ENCODE measurements at regions not wholly inside any gene's neighbourhood (a gene's known extent, or its start where the extent isn't known, plus 50 kb on each side); places are given as distances from the start of the nearest gene placed in this dataset.

DNA sequence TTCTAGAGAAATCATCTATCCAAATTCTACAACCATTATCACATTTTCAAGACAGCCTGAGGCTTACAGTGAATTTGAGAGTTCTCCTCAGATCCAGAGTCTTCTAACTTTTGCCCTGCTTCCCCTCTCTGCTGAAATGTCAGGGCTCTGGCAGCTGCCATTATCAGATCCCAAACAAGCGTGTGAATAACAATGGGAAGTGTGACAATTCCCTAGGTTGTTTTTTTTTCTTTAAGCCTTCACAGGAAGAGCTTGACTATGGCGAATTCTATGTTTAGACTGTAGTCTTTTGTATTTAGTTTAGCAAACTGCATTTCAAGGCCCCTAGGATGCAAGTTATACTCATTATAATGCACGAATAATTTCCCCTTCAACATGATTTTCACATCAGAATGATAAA is 61.3 kb upstream of the KDR start:
- no peak for DNase-seq (ENCODE audit: extremely low spot score, unreplicated experiment)
- peaks cover 23% of the 10 kb centered on the region for H3K4me1 Mint-ChIP-seq (ENCODE audit: unreplicated experiment)
- no peak overlapping the region for H3K27ac Mint-ChIP-seq (ENCODE audit: unreplicated experiment)
- peaks cover 4% of the 10 kb centered on the region for H3K9me3 Mint-ChIP-seq (ENCODE audit: unreplicated experiment)
- H3K27me3 Mint-ChIP-seq (ENCODE audit: unreplicated experiment) = no peaks in the 10 kb centered on the region
- H3K36me3 Mint-ChIP-seq (ENCODE audit: unreplicated experiment) = no peaks in the 10 kb centered on the region
- H3K4me3 Mint-ChIP-seq (ENCODE audit: unreplicated experiment) = no peak overlapping the region
- TF ChIP-seq, protein P1, sequence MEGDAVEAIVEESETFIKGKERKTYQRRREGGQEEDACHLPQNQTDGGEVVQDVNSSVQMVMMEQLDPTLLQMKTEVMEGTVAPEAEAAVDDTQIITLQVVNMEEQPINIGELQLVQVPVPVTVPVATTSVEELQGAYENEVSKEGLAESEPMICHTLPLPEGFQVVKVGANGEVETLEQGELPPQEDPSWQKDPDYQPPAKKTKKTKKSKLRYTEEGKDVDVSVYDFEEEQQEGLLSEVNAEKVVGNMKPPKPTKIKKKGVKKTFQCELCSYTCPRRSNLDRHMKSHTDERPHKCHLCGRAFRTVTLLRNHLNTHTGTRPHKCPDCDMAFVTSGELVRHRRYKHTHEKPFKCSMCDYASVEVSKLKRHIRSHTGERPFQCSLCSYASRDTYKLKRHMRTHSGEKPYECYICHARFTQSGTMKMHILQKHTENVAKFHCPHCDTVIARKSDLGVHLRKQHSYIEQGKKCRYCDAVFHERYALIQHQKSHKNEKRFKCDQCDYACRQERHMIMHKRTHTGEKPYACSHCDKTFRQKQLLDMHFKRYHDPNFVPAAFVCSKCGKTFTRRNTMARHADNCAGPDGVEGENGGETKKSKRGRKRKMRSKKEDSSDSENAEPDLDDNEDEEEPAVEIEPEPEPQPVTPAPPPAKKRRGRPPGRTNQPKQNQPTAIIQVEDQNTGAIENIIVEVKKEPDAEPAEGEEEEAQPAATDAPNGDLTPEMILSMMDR (IDR thresholded peaks at IDR 0.05) = no peak

DNA sequence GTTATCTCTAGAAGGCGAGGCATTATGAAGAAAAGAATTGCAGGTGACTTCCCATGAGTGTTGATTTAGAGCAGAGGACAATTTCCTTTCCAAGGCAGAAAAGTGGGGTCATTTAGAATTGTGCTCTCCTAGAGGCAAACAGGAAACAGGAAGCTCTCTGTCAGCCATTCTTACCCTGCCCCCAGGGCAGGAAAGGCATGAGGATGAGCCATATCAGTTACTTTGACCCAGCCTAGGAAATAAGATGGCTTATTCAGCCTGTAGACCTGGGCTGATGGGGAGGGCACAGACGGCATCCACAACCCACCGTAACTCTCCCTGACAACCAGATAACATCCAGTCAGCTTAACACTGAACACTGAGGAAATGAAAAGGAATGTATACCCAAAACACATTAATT is 88.8 kb upstream of the KDR start:
- TF ChIP-seq, protein P1 (IDR thresholded peaks at IDR 0.05) = no peak
- Mint-ChIP-seq H3K4me1 (ENCODE audit: unreplicated experiment) (no peaks in the 10 kb centered on the region), H3K27me3 (ENCODE audit: unreplicated experiment) (peaks cover 8% of the 10 kb centered on the region), H3K4me3 (ENCODE audit: unreplicated experiment) (no peak overlapping the region), H3K9me3 (ENCODE audit: unreplicated experiment) (peaks cover 8% of the 10 kb centered on the region), H3K27ac (ENCODE audit: unreplicated experiment) (no peak overlapping the region), H3K36me3 (ENCODE audit: unreplicated experiment) (no peaks in the 10 kb centered on the region)
- DNase-seq (ENCODE audit: extremely low spot score, unreplicated experiment) = no peak

GRCh38 chr4:55215087-55215486 is 89.7 kb upstream of the KDR start:
- Mint-ChIP-seq H3K9me3 (ENCODE audit: unreplicated experiment) (no peaks in the 10 kb centered on the region), H3K27ac (ENCODE audit: unreplicated experiment) (no peak overlapping the region), H3K27me3 (ENCODE audit: unreplicated experiment) (no peaks in the 10 kb centered on the region), H3K4me3 (ENCODE audit: unreplicated experiment) (no peak overlapping the region), H3K36me3 (ENCODE audit: unreplicated experiment) (no peaks in the 10 kb centered on the region), H3K4me1 (ENCODE audit: unreplicated experiment) (no peaks in the 10 kb centered on the region)
- TF ChIP-seq, protein P1 (IDR thresholded peaks at IDR 0.05) = no peak
- DNase-seq (ENCODE audit: extremely low spot score, unreplicated experiment) = no peak

GRCh38 chr4:55216863-55217635 is 91.7 kb upstream of the KDR start:
- H3K9me3 Mint-ChIP-seq (ENCODE audit: unreplicated experiment) = no peaks in the 10 kb centered on the region
- DNase-seq (ENCODE audit: extremely low spot score, unreplicated experiment) = no peak
- H3K36me3 Mint-ChIP-seq (ENCODE audit: unreplicated experiment) = no peaks in the 10 kb centered on the region
- no peak overlapping the region for H3K4me3 Mint-ChIP-seq (ENCODE audit: unreplicated experiment)
- no peak overlapping the region for H3K27ac Mint-ChIP-seq (ENCODE audit: unreplicated experiment)
- H3K4me1 Mint-ChIP-seq (ENCODE audit: unreplicated experiment) = no peaks in the 10 kb centered on the region
- no peaks in the 10 kb centered on the region for H3K27me3 Mint-ChIP-seq (ENCODE audit: unreplicated experiment)
- TF ChIP-seq, protein P1 (IDR thresholded peaks at IDR 0.05) = no peak

- H3K4me1 Mint-ChIP-seq (ENCODE audit: unreplicated experiment) = no peaks in the 10 kb centered on the region
- no peak overlapping the region for H3K4me3 Mint-ChIP-seq (ENCODE audit: unreplicated experiment)
- H3K36me3 Mint-ChIP-seq (ENCODE audit: unreplicated experiment) = no peaks in the 10 kb centered on the region
- peaks cover 4% of the 10 kb centered on the region for H3K27me3 Mint-ChIP-seq (ENCODE audit: unreplicated experiment)
- H3K27ac Mint-ChIP-seq (ENCODE audit: unreplicated experiment) = no peak overlapping the region
- no peak for DNase-seq (ENCODE audit: extremely low spot score, unreplicated experiment)
- no peaks in the 10 kb centered on the region for H3K9me3 Mint-ChIP-seq (ENCODE audit: unreplicated experiment)
- TF ChIP-seq, protein P1 (IDR thresholded peaks at IDR 0.05) = no peak
Observed at GRCh38 chr4:55218041-55218440, 92.6 kb upstream of the KDR start.
